Kidney (tissue), 13 donors: ENCODE measurements at regions not wholly inside any gene's neighbourhood (a gene's known extent, or its start where the extent isn't known, plus 50 kb on each side); places are given as distances from the start of the nearest gene placed in this dataset.

Source experiments
- DNase-seq, 5 donors: peaks; one replicate each; pipeline ENCODE4 v3.0.0-alpha.2; 2013 to 2020
- FAIRE-seq: peaks from 2 replicates; lab custom pipeline; 2012; peaks lifted over from hg19 to GRCh38; lab: Jason Lieb, UNC
- H3K27ac ChIP-seq, 2 donors: one replicate each; pipeline ENCODE4 v1.7.0; 2013; ENCODE audit warnings: low read depth in 2 of 2, low read length in 2 of 2, inconsistent platforms in 1 of 2
- H3K27me3 ChIP-seq: one replicate; pipeline ENCODE4 v1.7.1; 2013; ENCODE audit warnings: low read length, inconsistent platforms; ENCODE audit not compliant: control insufficient read depth, insufficient read depth
- H3K36me3 ChIP-seq, 3 donors: one replicate each; pipeline versions ENCODE4 v1.7.0 to v1.7.1; 2013; ENCODE audit warnings: low read length in 3 of 3, control low read depth in 1 of 3, inconsistent platforms in 1 of 3; ENCODE audit not compliant: insufficient read depth in 3 of 3, control insufficient read depth in 2 of 3
- H3K4me1 ChIP-seq, 3 donors: one replicate each; pipeline versions ENCODE4 v1.7.0 to v1.7.1; 2013; ENCODE audit warnings: low read length in 3 of 3, inconsistent platforms in 1 of 3, low read depth in 1 of 3; ENCODE audit not compliant: control insufficient read depth in 2 of 3, insufficient read depth in 2 of 3
- H3K4me3 ChIP-seq, 3 donors: one replicate each; pipeline versions ENCODE4 v1.7.0 to v1.8.1; 2013; ENCODE audit warnings: low read length in 3 of 3, control low read depth in 1 of 3, inconsistent platforms in 1 of 3
- H3K9ac ChIP-seq, 3 donors: one replicate each; pipeline versions ENCODE4 v1.7.0 to v1.7.1; 2013; ENCODE audit warnings: low read length in 3 of 3, control low read depth in 1 of 3, inconsistent platforms in 1 of 3
- H3K9me3 ChIP-seq, 3 donors: one replicate each; pipeline versions ENCODE4 v1.7.0 to v1.7.1; 2013; ENCODE audit warnings: low read length in 3 of 3, control low read depth in 1 of 3, inconsistent platforms in 1 of 3; ENCODE audit not compliant: control insufficient read depth in 2 of 3, insufficient read depth in 1 of 3
- CTCF ChIP-seq: IDR thresholded peaks from 3 replicates; pipeline ENCODE4 v1.5.1; 2012; ENCODE audit warnings: mild to moderate bottlenecking, moderate library complexity, borderline replicate concordance; ENCODE audit not compliant: insufficient read depth; ENCODE audit errors: extremely low read depth
- intact Hi-C: fragments of 100-400 bp; cut with DNase I; formaldehyde crosslinking; loops from one replicate; pipeline ENCODE4 v1.11.1; 2022
- donor health status: control.
- donor health status: control.
- donor health status: control.
- donor health status: control.
- donor health status: control.
- donor health status: DM: yes; HTN: yes; CAD: no.
- donor health status: Normal renal cell carcinoma (clear cell type).

GRCh38 chr2:155169317-155169716 is 470.8 kb downstream of the KCNJ3 start:
- Histone ChIP-seq H3K9ac (no peak overlapping the region), H3K4me1 (no peaks in the 10 kb centered on the region), H3K27ac (no peak overlapping the region), H3K36me3 (no peaks in the 10 kb centered on the region), H3K9me3 (no peaks in the 10 kb centered on the region), H3K27me3 (no peaks in the 10 kb centered on the region), H3K4me3 (no peak overlapping the region)
- FAIRE-seq (no peak), DNase-seq (no peak)
- no peak for TF ChIP-seq CTCF
- intact Hi-C loops = no loop called here

GRCh38 chr2:155162494-155162893 is 464.0 kb downstream of the KCNJ3 start:
- FAIRE-seq (no peak), DNase-seq (no peak)
- H3K27me3 ChIP-seq = no peaks in the 10 kb centered on the region
- no peak overlapping the region for H3K27ac ChIP-seq
- H3K36me3 ChIP-seq = no peaks in the 10 kb centered on the region
- intact Hi-C loops = no loop called here
- H3K9ac ChIP-seq = no peak overlapping the region
- H3K4me3 ChIP-seq = no peak overlapping the region
- no peaks in the 10 kb centered on the region for H3K9me3 ChIP-seq
- no peak for TF ChIP-seq CTCF
- H3K4me1 ChIP-seq = no peaks in the 10 kb centered on the region

GRCh38 chr2:155161314-155161713 is 462.8 kb downstream of the KCNJ3 start:
- H3K4me3 ChIP-seq = no peak overlapping the region
- no peaks in the 10 kb centered on the region for H3K4me1 ChIP-seq
- TF ChIP-seq CTCF = no peak
- no peak overlapping the region for H3K27ac ChIP-seq
- DNase-seq (no peak), FAIRE-seq (no peak)
- no peaks in the 10 kb centered on the region for H3K9me3 ChIP-seq
- no peaks in the 10 kb centered on the region for H3K27me3 ChIP-seq
- H3K36me3 ChIP-seq = no peaks in the 10 kb centered on the region
- no peak overlapping the region for H3K9ac ChIP-seq
- intact Hi-C loops = no loop called here

GRCh38 chr2:155157711-155158110 is 459.2 kb downstream of the KCNJ3 start:
- no peaks in the 10 kb centered on the region for H3K27me3 ChIP-seq
- DNase-seq (no peak), FAIRE-seq (no peak)
- H3K27ac ChIP-seq = no peak overlapping the region
- no peak for TF ChIP-seq CTCF
- H3K9ac ChIP-seq = no peak overlapping the region
- no peaks in the 10 kb centered on the region for H3K36me3 ChIP-seq
- no peak overlapping the region for H3K4me3 ChIP-seq
- H3K4me1 ChIP-seq = no peaks in the 10 kb centered on the region
- intact Hi-C loops = no loop called here
- no peaks in the 10 kb centered on the region for H3K9me3 ChIP-seq
